ENCODE measurements at regions not wholly inside any gene's neighbourhood (a gene's known extent, or its start where the extent isn't known, plus 50 kb on each side); places are given as distances from the start of the nearest gene placed in this dataset.

DNA sequence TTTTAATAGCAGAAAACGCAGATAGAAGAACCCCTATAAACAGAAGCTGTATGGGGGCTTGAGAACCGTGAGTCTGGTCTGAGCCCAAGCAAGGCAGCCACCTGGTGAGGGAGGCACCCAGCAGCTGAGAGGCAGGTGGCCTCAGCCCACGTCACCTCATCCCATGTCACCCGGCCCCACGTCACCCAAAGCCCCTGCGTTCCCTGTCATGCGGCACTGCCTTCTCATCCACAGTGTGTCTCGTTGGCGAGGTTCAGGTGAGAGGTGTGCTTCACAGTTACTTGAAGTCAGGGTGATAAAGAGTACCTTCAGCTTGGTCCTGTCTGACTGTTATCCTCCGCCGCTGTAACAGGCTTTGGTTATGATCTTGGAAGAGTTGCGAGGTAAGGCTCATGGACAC lies 80.6 kb upstream of the IRX4 start:
- TF ChIP-seq, protein P1, sequence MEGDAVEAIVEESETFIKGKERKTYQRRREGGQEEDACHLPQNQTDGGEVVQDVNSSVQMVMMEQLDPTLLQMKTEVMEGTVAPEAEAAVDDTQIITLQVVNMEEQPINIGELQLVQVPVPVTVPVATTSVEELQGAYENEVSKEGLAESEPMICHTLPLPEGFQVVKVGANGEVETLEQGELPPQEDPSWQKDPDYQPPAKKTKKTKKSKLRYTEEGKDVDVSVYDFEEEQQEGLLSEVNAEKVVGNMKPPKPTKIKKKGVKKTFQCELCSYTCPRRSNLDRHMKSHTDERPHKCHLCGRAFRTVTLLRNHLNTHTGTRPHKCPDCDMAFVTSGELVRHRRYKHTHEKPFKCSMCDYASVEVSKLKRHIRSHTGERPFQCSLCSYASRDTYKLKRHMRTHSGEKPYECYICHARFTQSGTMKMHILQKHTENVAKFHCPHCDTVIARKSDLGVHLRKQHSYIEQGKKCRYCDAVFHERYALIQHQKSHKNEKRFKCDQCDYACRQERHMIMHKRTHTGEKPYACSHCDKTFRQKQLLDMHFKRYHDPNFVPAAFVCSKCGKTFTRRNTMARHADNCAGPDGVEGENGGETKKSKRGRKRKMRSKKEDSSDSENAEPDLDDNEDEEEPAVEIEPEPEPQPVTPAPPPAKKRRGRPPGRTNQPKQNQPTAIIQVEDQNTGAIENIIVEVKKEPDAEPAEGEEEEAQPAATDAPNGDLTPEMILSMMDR (IDR thresholded peaks at IDR 0.05; ENCODE audit: low read depth, low read length, poor library complexity, severe bottlenecking), result no peak
- no peak for TF ChIP-seq EZH2phosphoT487 (IDR thresholded peaks at IDR 0.05; ENCODE audit: borderline replicate concordance, low read length)

Data from DOHH2 (cell line).